HG02571 (cell line): ENCODE measurements at regions not wholly inside any gene's neighbourhood (a gene's known extent, or its start where the extent isn't known, plus 50 kb on each side); places are given as distances from the start of the nearest gene placed in this dataset.
"Not testable (repeated sequence)": the region's sequence is repeated elsewhere in the genome, so short reads cannot be mapped to it uniquely, and the experiment has no call there.

Experiments used
- ATAC-seq: cut with Tn5 transposase; IDR thresholded peaks from one replicate; pipeline ENCODE4 v1.9.1; 2021; ENCODE audit warnings: mild to moderate bottlenecking, moderate library complexity; ENCODE audit not compliant: unreplicated experiment

- not testable (repeated sequence) for ATAC-seq
Observed at GRCh38 chr14:40216408-40216807, 784.2 kb upstream of the FBXO33 start.

- ATAC-seq = no peak
Observed at GRCh38 chr14:40213701-40214100, 781.5 kb upstream of the FBXO33 start.

- ATAC-seq = no peak
Observed at GRCh38 chr14:40204441-40205175, 772.4 kb upstream of the FBXO33 start.

- ATAC-seq = no peak
Observed at GRCh38 chr14:40199101-40199500, 766.9 kb upstream of the FBXO33 start.

GRCh38 chr14:40197344-40197743 is 765.1 kb upstream of the FBXO33 start:
- no peak for ATAC-seq

GRCh38 chr14:40188006-40188405 is 755.8 kb upstream of the FBXO33 start:
- no peak for ATAC-seq

- no peak for ATAC-seq
Observed at GRCh38 chr14:40164083-40164482, 731.9 kb upstream of the FBXO33 start.

GRCh38 chr14:40139657-40140056 is 707.4 kb upstream of the FBXO33 start:
- no peak for ATAC-seq

GRCh38 chr14:40133463-40133862 is 701.2 kb upstream of the FBXO33 start:
- no peak for ATAC-seq

GRCh38 chr14:40129159-40129558 is 696.9 kb upstream of the FBXO33 start:
- no peak for ATAC-seq

- ATAC-seq = no peak
Observed at GRCh38 chr14:40123816-40124215, 691.6 kb upstream of the FBXO33 start.

- ATAC-seq = no peak
Observed at GRCh38 chr14:40122968-40123648, 690.9 kb upstream of the FBXO33 start.

- ATAC-seq = no peak
Observed at GRCh38 chr14:40119765-40120164, 687.5 kb upstream of the FBXO33 start.

GRCh38 chr14:40119321-40119720 is 687.1 kb upstream of the FBXO33 start:
- no peak for ATAC-seq

GRCh38 chr14:40115583-40115982 is 683.4 kb upstream of the FBXO33 start:
- no peak for ATAC-seq

- ATAC-seq = no peak
Observed at GRCh38 chr14:40113671-40114070, 681.4 kb upstream of the FBXO33 start.

- no peak for ATAC-seq
Observed at GRCh38 chr14:40100544-40101196, 668.4 kb upstream of the FBXO33 start.

- ATAC-seq = no peak
Observed at GRCh38 chr14:40099316-40099715, 667.1 kb upstream of the FBXO33 start.

- ATAC-seq = no peak
Observed at GRCh38 chr14:40098468-40098867, 666.2 kb upstream of the FBXO33 start.

- ATAC-seq = no peak
Observed at GRCh38 chr14:40096968-40097367, 664.7 kb upstream of the FBXO33 start.

- no peak for ATAC-seq
Observed at GRCh38 chr14:40093800-40094199, 661.6 kb upstream of the FBXO33 start.

- no peak for ATAC-seq
Observed at GRCh38 chr14:40074169-40074568, 641.9 kb upstream of the FBXO33 start.
